B cell (primary cell): ENCODE measurements at regions not wholly inside any gene's neighbourhood (a gene's known extent, or its start where the extent isn't known, plus 50 kb on each side); places are given as distances from the start of the nearest gene placed in this dataset.

ENCODE experiments used
- EZH2 ChIP-seq: IDR thresholded peaks from 2 replicates; pipeline ENCODE4 v1.6.1; 2012; ENCODE audit warnings: borderline replicate concordance, low read depth, mild to moderate bottlenecking, moderate library complexity, low read length; ENCODE audit not compliant: insufficient read depth, poor library complexity, severe bottlenecking
- TF ChIP-seq, protein P1 (sequence below): fragments of 200-600 bp; IDR thresholded peaks from one replicate; pipeline ENCODE4 v1.8.0; 2022; ENCODE audit warnings: antibody characterized with exemption, mild to moderate bottlenecking

DNA sequence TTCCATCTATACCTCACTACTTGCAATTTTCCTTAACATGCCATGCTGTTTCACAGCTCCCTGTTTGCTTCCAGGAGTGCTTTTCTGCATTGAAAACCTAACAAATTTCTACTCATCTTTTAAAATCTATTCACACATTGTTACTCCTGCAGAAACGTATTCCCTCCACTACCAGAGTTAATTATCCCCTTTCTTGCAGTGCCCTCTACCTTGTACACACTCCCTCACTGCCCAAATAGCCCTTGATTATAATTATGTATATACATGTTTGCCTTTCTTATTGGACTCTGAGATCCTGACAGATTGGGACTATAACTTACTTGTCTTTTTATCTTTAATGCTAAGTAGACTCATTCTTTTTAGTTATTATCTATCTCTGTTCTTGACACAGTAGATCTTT, 325.0 kb downstream of the OXSM start:
- TF ChIP-seq, protein P1, sequence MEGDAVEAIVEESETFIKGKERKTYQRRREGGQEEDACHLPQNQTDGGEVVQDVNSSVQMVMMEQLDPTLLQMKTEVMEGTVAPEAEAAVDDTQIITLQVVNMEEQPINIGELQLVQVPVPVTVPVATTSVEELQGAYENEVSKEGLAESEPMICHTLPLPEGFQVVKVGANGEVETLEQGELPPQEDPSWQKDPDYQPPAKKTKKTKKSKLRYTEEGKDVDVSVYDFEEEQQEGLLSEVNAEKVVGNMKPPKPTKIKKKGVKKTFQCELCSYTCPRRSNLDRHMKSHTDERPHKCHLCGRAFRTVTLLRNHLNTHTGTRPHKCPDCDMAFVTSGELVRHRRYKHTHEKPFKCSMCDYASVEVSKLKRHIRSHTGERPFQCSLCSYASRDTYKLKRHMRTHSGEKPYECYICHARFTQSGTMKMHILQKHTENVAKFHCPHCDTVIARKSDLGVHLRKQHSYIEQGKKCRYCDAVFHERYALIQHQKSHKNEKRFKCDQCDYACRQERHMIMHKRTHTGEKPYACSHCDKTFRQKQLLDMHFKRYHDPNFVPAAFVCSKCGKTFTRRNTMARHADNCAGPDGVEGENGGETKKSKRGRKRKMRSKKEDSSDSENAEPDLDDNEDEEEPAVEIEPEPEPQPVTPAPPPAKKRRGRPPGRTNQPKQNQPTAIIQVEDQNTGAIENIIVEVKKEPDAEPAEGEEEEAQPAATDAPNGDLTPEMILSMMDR, result no peak
- no peak for TF ChIP-seq EZH2
